Caco-2 (cell line): ENCODE measurements at regions not wholly inside any gene's neighbourhood (a gene's known extent, or its start where the extent isn't known, plus 50 kb on each side); places are given as distances from the start of the nearest gene placed in this dataset.

Experiments used
- BruUV-seq: library from RNA; stranded (reverse); fragments of 400-500 nt; replicated peaks from 2 replicates; lab custom pipeline; 2021; lab: Mats Ljungman, UMichigan
- CTCF ChIA-PET: fragments of 300-600 bp; sonication (Branson Sonifier 250); formaldehyde crosslinking; loops from one replicate; lab custom pipeline; 2022; ENCODE audit warnings: antibody characterized with exemption; lab: Charles Lee
- POLR2A ChIA-PET: fragments of 300-600 bp; sonication (Branson Sonifier 250); formaldehyde crosslinking; loops from one replicate; lab custom pipeline; 2022; ENCODE audit warnings: antibody characterized with exemption; lab: Charles Lee
- DNase-seq, 2 experiments: peaks; one replicate each; pipeline versions ENCODE4 v3.0.0 to v3.0.0-alpha.2; 2020 to 2022
- H3K27me3 ChIP-seq: replicated peaks from 2 replicates; pipeline ENCODE4 v1.6.0; 2011; ENCODE audit warnings: low read length; ENCODE audit not compliant: control insufficient read depth, insufficient read depth
- H3K36me3 ChIP-seq: 2 replicates; pipeline ENCODE4 v1.5.1; 2011; ENCODE audit warnings: low read length; ENCODE audit not compliant: control insufficient read depth, insufficient read depth
- H3K4me1 ChIP-seq: fragments of 250-450 bp; sonication (Bioruptor Pico); 2 replicates; pipeline ENCODE4 v1.5.1; 2020; ENCODE audit warnings: mild to moderate bottlenecking
- H3K4me3 ChIP-seq: 2 replicates; pipeline ENCODE4 v1.5.1; 2011; ENCODE audit warnings: low read depth, mild to moderate bottlenecking, control low read depth, low read length
- H3K9me3 ChIP-seq: fragments of 250-450 bp; sonication (Bioruptor Pico); 2 replicates; pipeline ENCODE4 v1.5.1; 2020; ENCODE audit warnings: mild to moderate bottlenecking, moderate library complexity
- H3K27ac Mint-ChIP-seq: one replicate; pipeline ENCODE4 v1.8.0; 2022; ENCODE audit warnings: mixed read lengths; ENCODE audit not compliant: unreplicated experiment
- H3K27me3 Mint-ChIP-seq: one replicate; pipeline ENCODE4 v1.8.0; 2022; ENCODE audit warnings: mixed read lengths; ENCODE audit not compliant: insufficient read depth, unreplicated experiment
- H3K36me3 Mint-ChIP-seq: one replicate; pipeline ENCODE4 v1.8.0; 2022; ENCODE audit warnings: mild to moderate bottlenecking, mixed read lengths; ENCODE audit not compliant: insufficient read depth, unreplicated experiment
- H3K4me1 Mint-ChIP-seq: one replicate; pipeline ENCODE4 v1.8.0; 2022; ENCODE audit warnings: low read depth, mixed read lengths; ENCODE audit not compliant: unreplicated experiment
- H3K4me3 Mint-ChIP-seq: one replicate; pipeline ENCODE4 v1.8.0; 2022; ENCODE audit warnings: mild to moderate bottlenecking, moderate library complexity, mixed read lengths; ENCODE audit not compliant: unreplicated experiment
- H3K9me3 Mint-ChIP-seq: one replicate; pipeline ENCODE4 v1.8.0; 2022; ENCODE audit warnings: mixed read lengths; ENCODE audit not compliant: unreplicated experiment
- CTCF ChIP-seq, 2 experiments: fragments of 200-600 bp in 1 of 2; IDR thresholded peaks; 1 replicate in 1 of 2; 2 replicates in 1 of 2; pipeline versions ENCODE4 v1.5.1 to v1.8.0; 2011 to 2022; ENCODE audit warnings: antibody characterized with exemption in 1 of 2, control low read depth in 1 of 2, inconsistent platforms in 1 of 2, low read depth in 1 of 2, low read length in 1 of 2, mild to moderate bottlenecking in 1 of 2, moderate library complexity in 1 of 2; ENCODE audit not compliant: insufficient read depth in 1 of 2, severe bottlenecking in 1 of 2, unreplicated experiment in 1 of 2
- intact Hi-C: fragments of 100-400 bp; cut with micrococcal nuclease; formaldehyde crosslinking; loops from one replicate; pipeline ENCODE4 v1.10.0; 2022; ENCODE audit not compliant: unreplicated experiment

DNA sequence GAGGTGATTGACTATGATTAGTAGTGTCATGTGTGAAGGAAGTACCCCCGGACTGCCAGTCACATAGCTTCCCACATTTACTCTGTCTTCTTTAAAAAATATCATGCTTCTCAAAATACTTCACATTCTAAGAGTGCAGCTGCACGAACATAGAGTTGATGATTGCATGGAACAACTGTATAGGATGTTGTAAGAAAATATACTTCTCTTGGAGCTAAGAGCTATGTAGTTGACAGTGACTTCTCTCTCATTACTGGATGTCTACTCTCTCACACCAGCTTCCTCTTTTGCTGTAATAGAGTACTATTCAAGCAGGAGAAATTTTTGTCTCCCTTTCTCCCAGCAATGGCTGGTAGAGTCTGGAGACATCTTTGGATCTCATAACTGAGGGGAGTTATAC, 99.4 kb upstream of the PUDP start:
- peaks cover 20% of the 10 kb centered on the region for H3K36me3 Mint-ChIP-seq
- no peak for TF ChIP-seq CTCF (IDR thresholded peaks at IDR 0.05; ENCODE audit: insufficient read depth in 1 of 2, low read depth in 1 of 2, low read length in 1 of 2, severe bottlenecking in 1 of 2, unreplicated experiment in 1 of 2)
- DNase-seq: no peak
- H3K9me3 Mint-ChIP-seq: no peaks in the 10 kb centered on the region
- no peak overlapping the region for H3K27ac Mint-ChIP-seq
- no peak overlapping the region for H3K4me3 Mint-ChIP-seq
- Histone ChIP-seq H3K9me3 (no peaks in the 10 kb centered on the region), H3K36me3 (no peaks in the 10 kb centered on the region), H3K4me1 (no peaks in the 10 kb centered on the region), H3K4me3 (no peak overlapping the region), H3K27me3 (no peaks in the 10 kb centered on the region)
- intact Hi-C loops: no loop called here
- POLR2A ChIA-PET: no interaction called here
- CTCF ChIA-PET: no interaction called here
- no TSS peak for BruUV-seq
- H3K27me3 Mint-ChIP-seq: no peaks in the 10 kb centered on the region
- no peaks in the 10 kb centered on the region for H3K4me1 Mint-ChIP-seq

DNA sequence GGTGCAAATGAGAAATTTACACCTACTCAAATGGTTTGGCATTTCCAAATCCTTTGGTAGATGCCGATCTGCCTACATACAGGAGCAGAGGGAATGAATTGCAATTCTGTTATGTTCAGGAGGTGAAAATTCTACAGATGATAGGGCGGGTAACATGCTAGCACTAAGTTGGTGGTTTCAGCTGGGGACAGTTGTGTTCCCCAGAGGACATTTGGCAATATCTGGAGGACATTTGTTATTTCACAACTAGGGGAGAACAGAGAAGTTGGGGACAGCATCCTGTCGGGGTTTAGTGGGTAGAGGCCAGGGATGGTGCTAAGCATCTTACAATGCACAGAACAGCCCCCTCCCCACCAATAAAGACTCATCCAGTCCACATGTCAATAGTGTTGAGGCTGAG, 96.5 kb upstream of the PUDP start:
- intact Hi-C loops: no loop called here
- CTCF ChIA-PET: no interaction called here
- no peaks in the 10 kb centered on the region for H3K9me3 ChIP-seq
- H3K4me3 ChIP-seq: no peak overlapping the region
- no TSS peak for BruUV-seq
- Mint-ChIP-seq H3K9me3 (no peaks in the 10 kb centered on the region), H3K27me3 (no peaks in the 10 kb centered on the region), H3K4me1 (no peaks in the 10 kb centered on the region), H3K4me3 (no peak overlapping the region), H3K27ac (no peak overlapping the region), H3K36me3 (peaks cover 21% of the 10 kb centered on the region)
- no peak for DNase-seq
- H3K27me3 ChIP-seq: no peaks in the 10 kb centered on the region
- TF ChIP-seq CTCF (IDR thresholded peaks at IDR 0.05; ENCODE audit: insufficient read depth in 1 of 2, low read depth in 1 of 2, low read length in 1 of 2, severe bottlenecking in 1 of 2, unreplicated experiment in 1 of 2): no peak
- POLR2A ChIA-PET: no interaction called here
- no peaks in the 10 kb centered on the region for H3K4me1 ChIP-seq
- no peaks in the 10 kb centered on the region for H3K36me3 ChIP-seq

DNA sequence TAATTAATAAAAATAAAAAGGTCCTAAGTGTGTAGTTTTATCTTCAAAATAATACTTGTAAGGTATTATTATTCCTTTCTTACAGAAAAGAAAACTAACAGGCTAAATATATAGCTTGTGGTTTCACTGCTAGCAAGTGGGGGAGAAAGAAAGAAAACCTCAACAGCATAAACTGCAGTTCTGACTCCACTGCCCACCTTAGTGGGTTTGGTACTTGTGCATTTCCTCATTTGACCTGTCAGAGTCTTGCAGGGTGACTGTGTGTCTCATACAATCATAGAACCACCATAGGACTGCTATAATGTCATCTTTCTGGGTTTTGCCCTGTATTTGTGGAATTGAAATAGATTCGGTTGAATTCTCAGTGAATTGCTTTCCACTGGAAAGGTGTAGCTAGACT, 94.7 kb upstream of the PUDP start:
- ChIA-PET POLR2A (no interaction called here), CTCF (no interaction called here)
- Histone ChIP-seq H3K4me1 (no peaks in the 10 kb centered on the region), H3K4me3 (no peak overlapping the region), H3K27me3 (no peaks in the 10 kb centered on the region), H3K36me3 (no peaks in the 10 kb centered on the region), H3K9me3 (no peaks in the 10 kb centered on the region)
- no peak overlapping the region for H3K27ac Mint-ChIP-seq
- H3K9me3 Mint-ChIP-seq: no peaks in the 10 kb centered on the region
- no peaks in the 10 kb centered on the region for H3K27me3 Mint-ChIP-seq
- H3K36me3 Mint-ChIP-seq: peaks cover 28% of the 10 kb centered on the region
- H3K4me1 Mint-ChIP-seq: no peaks in the 10 kb centered on the region
- no peak overlapping the region for H3K4me3 Mint-ChIP-seq
- BruUV-seq: no TSS peak
- intact Hi-C loops: no loop called here
- no peak for DNase-seq
- TF ChIP-seq CTCF (IDR thresholded peaks at IDR 0.05; ENCODE audit: insufficient read depth in 1 of 2, low read depth in 1 of 2, low read length in 1 of 2, severe bottlenecking in 1 of 2, unreplicated experiment in 1 of 2): no peak
